ENCODE measurements at regions not wholly inside any gene's neighbourhood (a gene's known extent, or its start where the extent isn't known, plus 50 kb on each side); places are given as distances from the start of the nearest gene placed in this dataset.

GRCh38 chrX:97673135-97673534 lies 789.4 kb downstream of the RPA4 start:
- Mint-ChIP-seq H3K36me3 (ENCODE audit: insufficient read depth in 1 of 3, low read depth in 3 of 3) (no peaks in the 10 kb centered on the region), H3K9me3 (no peaks in the 10 kb centered on the region), H3K27me3 (ENCODE audit: low read depth) (no peaks in the 10 kb centered on the region), H3K27ac (no peak overlapping the region), H3K4me1 (peaks cover 2 to 4% of the 10 kb centered on the region in 2 experiments; a peak in 1 of 4 replicates), H3K4me3 (no peak overlapping the region)
- no peak for TF ChIP-seq CTCF (conservative IDR thresholded peaks at IDR 0.05)
- Histone ChIP-seq H4K20me1 (ENCODE audit: control insufficient read depth, insufficient read depth, insufficient read length) (no peaks in the 10 kb centered on the region), H4K91ac (ENCODE audit: insufficient read length, low read depth, low read length) (no peak overlapping the region), H3K4ac (ENCODE audit: low read depth, low read length) (no peak overlapping the region), H3K4me2 (ENCODE audit: insufficient read depth, insufficient read length, low read length) (no peak overlapping the region), H3K79me2 (ENCODE audit: insufficient read depth, low read length) (no peaks in the 10 kb centered on the region), H4K8ac (replicated peaks; ENCODE audit: insufficient read length, low read depth, low read length) (no peak overlapping the region), H2BK15ac (ENCODE audit: low read depth, low read length) (no peak overlapping the region), H3K4me1 (ENCODE audit: insufficient read depth, low read length) (no peaks in the 10 kb centered on the region), H3K18ac (ENCODE audit: insufficient read length, low read depth, low read length) (no peak overlapping the region), H4K5ac (ENCODE audit: insufficient read length, low read depth, low read length) (no peak overlapping the region), H3T11ph (ENCODE audit: low read length) (no peak overlapping the region), H3K79me1 (ENCODE audit: insufficient read depth, low read depth, low read length, poor library complexity, severe bottlenecking) (no peaks in the 10 kb centered on the region), H2BK120ac (ENCODE audit: low read depth, low read length, poor library complexity, severe bottlenecking) (no peak overlapping the region), H3K23me2 (ENCODE audit: insufficient read length, low read depth, low read length, poor library complexity, severe bottlenecking) (no peaks in the 10 kb centered on the region), H3K9me3 (ENCODE audit: control insufficient read depth, low read depth, low read length) (no peaks in the 10 kb centered on the region), H3K14ac (ENCODE audit: insufficient read depth, low read length) (no peak overlapping the region), H2AFZ (ENCODE audit: low read length) (no peak overlapping the region), H3K27me3 (ENCODE audit: insufficient read depth, low read length) (no peaks in the 10 kb centered on the region), H2BK20ac (ENCODE audit: low read depth, low read length, poor library complexity, severe bottlenecking) (no peak overlapping the region), H2AK5ac (ENCODE audit: insufficient read length, low read length) (no peak overlapping the region), H3K27ac (ENCODE audit: insufficient read length, low read depth, low read length) (no peak overlapping the region), H3K56ac (ENCODE audit: insufficient read length, low read depth, low read length) (no peak overlapping the region), H3K9ac (ENCODE audit: extremely low read depth, insufficient read length, low read length) (no peak overlapping the region), H3K23ac (ENCODE audit: insufficient read length, low read depth, low read length) (no peak overlapping the region), H2BK5ac (ENCODE audit: insufficient read length, low read length) (no peak overlapping the region), H2BK12ac (ENCODE audit: insufficient read length, low read depth, low read length) (no peak overlapping the region)
- no peak for DNase-seq
- WGBS (ENCODE audit: extremely low coverage, insufficient read length, low lambda C conversion rate) = no CpG with 5 or more reads among the region's 5 CpGs

All from H9 (cell line).